GM19239 (cell line): ENCODE measurements at regions not wholly inside any gene's neighbourhood (a gene's known extent, or its start where the extent isn't known, plus 50 kb on each side); places are given as distances from the start of the nearest gene placed in this dataset.
A peak's percentile ranks its signal among the peaks of the same experiment; 100 is the strongest.
"Not testable (repeated sequence)": the region's sequence is repeated elsewhere in the genome, so short reads cannot be mapped to it uniquely, and the experiment has no call there.

Source experiments
- DNase-seq: peaks from one replicate; pipeline ENCODE4 v3.0.0; 2011; ENCODE audit warnings: low spot score; ENCODE audit not compliant: insufficient read length
- FAIRE-seq: peaks from 2 replicates; lab custom pipeline; 2011; peaks lifted over from hg19 to GRCh38; lab: Jason Lieb, UNC

DNA sequence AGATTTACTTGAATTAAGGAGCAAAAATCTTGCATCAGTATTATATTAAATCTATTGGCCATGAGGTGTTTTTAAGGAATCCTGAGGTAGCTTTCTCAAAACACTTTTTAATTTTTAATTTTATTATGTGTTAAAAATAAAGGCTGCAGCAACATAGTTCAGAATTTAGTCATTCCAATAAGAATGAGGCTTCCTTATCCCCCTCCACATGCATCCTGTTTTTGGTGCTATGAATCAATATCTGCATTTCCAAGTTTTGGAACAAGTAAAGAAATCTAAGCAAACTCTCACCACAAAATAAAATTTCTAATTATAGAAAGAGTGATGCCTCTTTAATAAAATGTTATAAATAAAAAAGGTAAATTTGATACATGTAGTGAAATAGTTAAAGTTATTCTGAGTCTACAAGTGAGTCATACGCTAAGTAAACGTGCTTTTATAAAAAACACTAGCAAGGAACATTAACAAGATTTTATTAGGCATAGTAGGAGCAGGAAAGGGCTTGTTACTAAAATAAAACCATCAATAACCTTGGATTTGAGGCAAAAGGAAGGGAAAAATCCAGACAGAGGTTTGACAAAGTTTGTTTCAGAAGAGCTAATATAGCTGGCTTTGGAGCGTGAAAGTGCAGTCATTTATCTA lies 1218.0 kb downstream of the NSUN3 start:
- FAIRE-seq = no peak

DNA sequence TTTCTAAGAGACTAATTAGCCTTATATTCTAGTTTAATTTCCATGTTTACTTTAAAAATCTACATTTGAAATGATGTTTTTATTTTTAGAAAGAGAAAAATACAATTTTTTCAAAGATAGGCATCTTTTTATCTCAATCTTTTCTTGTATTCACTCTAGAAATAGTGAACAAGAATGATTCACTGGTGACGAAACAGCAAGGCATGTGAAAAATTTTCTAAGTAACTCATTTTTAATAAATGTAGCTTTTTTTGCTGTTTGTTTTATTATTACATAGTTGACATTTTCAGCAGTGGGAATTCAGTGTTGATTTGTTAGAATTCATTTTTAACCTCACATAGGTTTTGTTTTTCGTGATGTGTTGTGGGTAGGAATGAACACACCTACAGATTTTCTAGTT lies 1226.4 kb downstream of the NSUN3 start:
- FAIRE-seq = no peak
- no peak for DNase-seq

More for the DNA sequence above, 1218.0 kb downstream of the NSUN3 start:
- DNase-seq = no peak

- DNase-seq (no peak), FAIRE-seq (no peak)
Observed at GRCh38 chr3:95297581-95297980, 1234.7 kb downstream of the NSUN3 start.

DNA sequence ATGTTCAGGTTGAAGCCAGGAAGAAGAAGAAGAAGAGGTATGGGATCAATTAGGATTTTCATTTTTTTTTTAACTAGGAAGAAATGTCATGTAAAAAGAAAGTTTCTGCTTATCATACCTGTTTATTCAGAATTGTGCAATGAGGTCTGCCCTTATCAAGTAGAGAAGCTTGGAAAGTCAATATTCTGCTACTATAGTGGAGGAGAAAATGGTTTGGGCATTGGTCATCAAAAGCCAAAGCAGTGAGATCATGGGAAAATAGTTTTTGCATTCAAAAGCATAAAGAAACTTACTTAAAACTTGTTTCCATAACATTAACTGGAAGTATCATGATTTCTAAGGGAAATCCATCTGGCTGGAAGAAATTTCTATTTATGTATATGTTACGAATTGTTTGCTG lies 1239.2 kb downstream of the NSUN3 start:
- no peak for FAIRE-seq
- no peak for DNase-seq

- FAIRE-seq = no peak
- no peak for DNase-seq
Observed at GRCh38 chr3:95310560-95310959, 1247.7 kb downstream of the NSUN3 start.

DNA sequence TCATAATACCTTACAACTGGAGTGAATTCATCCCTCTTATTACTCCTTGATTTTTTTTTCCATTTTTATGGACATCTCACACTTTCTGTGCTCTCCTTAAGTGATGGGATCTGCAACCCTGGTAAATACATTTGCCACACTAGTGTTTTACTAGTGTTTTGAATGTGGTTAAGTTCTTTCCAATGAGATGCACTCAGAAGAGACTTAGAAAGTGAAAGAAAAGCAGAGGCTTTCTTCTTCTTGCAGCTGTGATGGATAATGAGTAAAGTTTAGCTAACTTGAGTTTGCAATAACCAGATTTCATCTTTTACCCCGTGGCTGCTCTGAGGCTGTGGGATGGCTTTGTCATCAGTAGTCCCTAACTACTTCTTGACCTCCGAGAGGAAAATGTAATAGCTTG lies 1248.4 kb downstream of the NSUN3 start:
- DNase-seq (no peak), FAIRE-seq (no peak)

GRCh38 chr3:95312650-95313049 lies 1249.8 kb downstream of the NSUN3 start:
- DNase-seq (no peak), FAIRE-seq (no peak)

- DNase-seq (no peak), FAIRE-seq (peak; percentile 8)
Observed at GRCh38 chr3:95319921-95320494, 1257.1 kb downstream of the NSUN3 start.

DNA sequence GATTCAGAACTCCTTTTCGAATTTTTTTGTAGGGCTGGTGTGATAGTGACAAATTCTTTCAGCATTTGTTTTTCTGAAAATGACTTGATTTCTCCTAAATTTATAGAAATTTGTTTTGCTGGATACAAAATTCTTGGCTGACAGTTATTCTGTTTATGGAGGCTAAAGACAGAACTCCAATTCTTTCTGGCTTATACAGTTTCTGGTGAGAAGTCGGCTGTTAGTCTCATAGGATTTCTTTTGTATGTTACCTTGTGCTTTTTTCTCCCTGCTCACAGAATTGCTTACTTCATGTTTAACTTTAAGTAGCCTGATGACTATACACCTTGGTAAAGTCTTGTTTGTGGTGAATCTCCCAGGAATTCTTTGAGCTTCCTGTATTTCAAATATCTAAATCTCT lies 1264.6 kb downstream of the NSUN3 start:
- FAIRE-seq (no peak), DNase-seq (no peak)

- FAIRE-seq (no peak), DNase-seq (no peak)
Observed at GRCh38 chr3:95333826-95334225, 1271.0 kb downstream of the NSUN3 start.

GRCh38 chr3:95334461-95334860 lies 1271.6 kb downstream of the NSUN3 start:
- no peak for DNase-seq
- no peak for FAIRE-seq

GRCh38 chr3:95335517-95335916 lies 1272.7 kb downstream of the NSUN3 start:
- no peak for FAIRE-seq
- DNase-seq = no peak

DNA sequence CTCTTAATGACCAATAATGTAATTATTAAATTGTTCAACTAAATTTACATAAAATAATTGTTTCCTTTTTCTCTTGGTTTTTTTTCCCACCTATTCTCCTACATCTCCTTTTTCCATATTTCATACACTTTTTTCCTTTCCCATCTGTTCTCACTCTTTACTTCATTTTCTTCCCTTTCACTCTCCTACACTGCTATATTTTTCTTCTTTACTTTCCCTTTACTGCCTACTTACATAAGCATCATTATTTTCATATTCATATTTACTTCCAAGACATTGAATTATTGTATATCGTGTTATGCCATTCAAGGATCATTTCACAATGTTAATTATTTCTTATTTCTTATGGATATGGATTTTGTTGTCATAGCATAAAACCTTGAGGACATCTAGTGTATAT lies 1275.6 kb downstream of the NSUN3 start:
- DNase-seq = no peak
- no peak for FAIRE-seq

- FAIRE-seq = no peak
- DNase-seq = no peak
Observed at GRCh38 chr3:95341314-95341713, 1278.5 kb downstream of the NSUN3 start.

DNA sequence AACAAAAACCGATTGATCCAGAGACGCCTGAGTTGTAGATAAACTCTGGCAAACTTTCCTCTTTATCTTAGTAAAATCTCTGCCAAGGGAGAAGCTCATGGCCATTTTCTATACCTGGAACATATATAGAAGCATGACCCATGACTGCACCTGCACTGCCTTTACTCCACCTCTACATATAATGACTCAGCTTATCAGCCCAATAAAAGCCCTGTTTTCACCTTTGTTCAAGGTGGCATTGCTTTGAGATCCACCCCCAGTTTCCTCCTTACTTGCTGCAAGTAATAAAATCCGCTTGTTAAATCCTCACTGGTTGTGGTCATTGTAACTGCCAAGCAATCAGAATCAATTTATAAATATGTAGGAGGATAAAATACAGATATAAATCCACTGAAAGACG lies 1280.4 kb downstream of the NSUN3 start:
- FAIRE-seq (no peak), DNase-seq (no peak)

DNA sequence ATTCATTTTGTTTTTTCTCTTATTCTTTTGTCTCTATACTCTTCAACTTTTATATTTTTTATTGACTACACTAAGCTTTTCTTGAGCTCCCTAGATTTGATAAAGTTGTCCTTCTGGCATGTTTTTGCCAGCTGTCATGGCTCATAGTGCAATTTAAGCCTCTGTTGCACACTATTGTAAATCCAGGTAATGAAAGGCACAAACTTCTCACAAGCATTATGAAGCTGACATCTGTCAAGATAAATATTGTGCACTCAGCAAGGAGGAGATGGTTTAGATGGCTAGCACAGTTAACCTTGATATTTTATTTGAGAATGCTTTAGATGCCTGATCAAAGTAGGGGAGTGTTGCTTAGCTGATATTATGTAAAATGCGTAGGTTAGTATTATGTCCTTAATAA lies 1280.9 kb downstream of the NSUN3 start:
- FAIRE-seq (no peak), DNase-seq (no peak)

GRCh38 chr3:95347936-95348335 lies 1285.1 kb downstream of the NSUN3 start:
- DNase-seq, FAIRE-seq: not testable (repeated sequence)

DNA sequence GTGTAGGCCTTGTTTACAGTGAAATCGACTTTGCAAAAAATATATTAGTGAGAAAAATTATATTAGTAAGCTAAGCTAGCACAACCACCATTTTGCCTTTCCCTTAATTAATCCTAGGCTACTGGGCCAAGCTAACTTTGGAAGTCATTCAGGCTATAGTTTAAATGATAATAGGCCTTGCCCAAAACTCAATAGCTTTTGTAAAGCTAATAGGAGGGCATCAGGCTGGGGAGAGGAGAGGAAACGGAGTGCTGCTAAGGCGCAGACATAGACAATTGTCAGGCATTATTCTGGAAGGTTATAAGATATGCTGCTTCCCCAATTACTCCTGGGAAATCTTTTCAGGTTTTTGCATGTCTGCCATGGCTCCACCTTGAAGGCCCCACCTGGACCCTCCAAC lies 1286.0 kb downstream of the NSUN3 start:
- FAIRE-seq (no peak), DNase-seq (no peak)

DNA sequence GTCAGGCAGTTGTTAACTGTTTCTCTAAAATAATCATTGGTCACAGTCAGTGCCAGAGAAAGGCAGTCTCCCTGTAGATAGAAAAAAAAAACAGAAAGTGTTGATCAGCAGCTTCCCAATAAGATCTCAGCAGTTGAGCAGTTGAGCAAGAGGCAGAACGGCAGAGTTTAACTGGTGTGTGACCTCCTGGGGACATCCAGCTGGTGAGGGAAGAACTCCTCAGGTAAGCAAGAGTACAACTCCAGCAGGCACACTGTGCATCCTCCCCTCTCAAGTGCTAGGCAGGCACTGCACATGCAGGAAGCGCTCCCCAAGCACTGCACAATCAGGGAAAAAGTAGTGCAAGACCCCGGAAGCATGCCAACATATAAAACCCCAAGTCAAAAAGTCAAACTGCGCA lies 1287.2 kb downstream of the NSUN3 start:
- no peak for DNase-seq
- no peak for FAIRE-seq

DNA sequence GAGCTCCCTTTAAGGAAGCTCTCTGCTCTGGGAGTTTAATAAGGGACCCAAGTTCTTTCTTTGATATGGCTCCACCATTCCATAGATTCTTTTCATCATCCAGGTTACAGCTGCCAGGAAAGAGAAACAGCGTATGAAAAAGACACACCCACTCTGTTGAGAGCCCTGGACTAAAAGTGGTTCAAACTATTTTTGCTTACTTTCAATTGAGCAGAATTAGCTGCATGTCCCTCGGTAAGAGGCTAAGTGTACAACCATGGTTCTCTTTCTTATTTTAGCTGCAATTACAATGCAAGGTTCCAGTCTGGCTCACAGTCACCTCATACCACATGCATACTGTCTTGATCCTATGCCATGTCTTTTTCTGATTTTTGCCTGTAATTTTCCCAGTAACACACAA lies 1288.3 kb downstream of the NSUN3 start:
- DNase-seq = no peak
- no peak for FAIRE-seq

DNA sequence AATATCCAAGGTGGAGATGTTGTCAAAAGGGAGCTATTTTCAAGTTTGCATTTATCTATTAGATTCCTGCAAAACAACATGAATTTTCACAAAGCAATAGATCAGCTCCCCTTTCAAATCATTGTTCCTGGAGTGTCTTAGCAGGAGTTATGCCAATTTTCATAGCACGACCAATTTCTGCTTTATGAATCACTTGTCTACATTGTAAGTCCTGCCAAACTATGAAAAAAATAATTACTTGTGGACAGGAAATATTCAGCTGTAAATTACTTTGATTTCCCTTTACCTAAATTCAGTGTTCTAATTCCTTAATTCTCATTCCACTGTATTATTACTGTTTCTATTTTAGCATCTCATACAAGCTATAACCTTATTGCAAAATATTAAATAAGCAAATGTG lies 1289.6 kb downstream of the NSUN3 start:
- FAIRE-seq = peak; percentile 45

DNA sequence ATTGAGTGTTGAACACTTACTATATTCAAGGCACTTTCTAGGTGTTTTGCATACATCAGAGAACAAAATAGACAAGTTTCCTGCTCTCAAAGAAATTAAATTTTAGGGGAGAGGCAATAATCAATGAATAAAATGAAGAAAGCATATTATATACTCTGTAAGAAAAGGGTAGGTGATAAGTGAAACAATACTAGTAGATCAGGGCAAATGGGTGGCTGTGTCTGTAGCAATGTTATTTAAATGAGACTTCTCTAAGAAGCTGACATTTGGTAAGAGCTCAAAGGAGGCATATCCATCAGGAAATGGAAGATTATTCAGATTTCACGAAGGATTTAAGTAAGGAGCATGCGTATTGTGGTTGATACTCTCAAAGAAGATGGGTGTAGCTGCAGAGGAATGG lies 1291.6 kb downstream of the NSUN3 start:
- no peak for DNase-seq
- no peak for FAIRE-seq

More for the DNA sequence above, 1289.6 kb downstream of the NSUN3 start:
- DNase-seq = no peak
